GM12864 (cell line): ENCODE measurements at regions not wholly inside any gene's neighbourhood (a gene's known extent, or its start where the extent isn't known, plus 50 kb on each side); places are given as distances from the start of the nearest gene placed in this dataset.

Source experiments
- DNase-seq: peaks from one replicate; pipeline ENCODE4 v3.0.0-alpha.2; 2011; ENCODE audit warnings: low read depth
- H3K4me3 ChIP-seq: 2 replicates; pipeline ENCODE4 v1.5.1; 2011; ENCODE audit warnings: mild to moderate bottlenecking, low read depth, low read length, control low read depth
- CTCF ChIP-seq: IDR thresholded peaks from 2 replicates; pipeline ENCODE4 v1.5.1; 2011; ENCODE audit warnings: low read depth, mild to moderate bottlenecking, moderate library complexity, low read length, control low read depth, inconsistent platforms; ENCODE audit errors: missing control alignments

DNA sequence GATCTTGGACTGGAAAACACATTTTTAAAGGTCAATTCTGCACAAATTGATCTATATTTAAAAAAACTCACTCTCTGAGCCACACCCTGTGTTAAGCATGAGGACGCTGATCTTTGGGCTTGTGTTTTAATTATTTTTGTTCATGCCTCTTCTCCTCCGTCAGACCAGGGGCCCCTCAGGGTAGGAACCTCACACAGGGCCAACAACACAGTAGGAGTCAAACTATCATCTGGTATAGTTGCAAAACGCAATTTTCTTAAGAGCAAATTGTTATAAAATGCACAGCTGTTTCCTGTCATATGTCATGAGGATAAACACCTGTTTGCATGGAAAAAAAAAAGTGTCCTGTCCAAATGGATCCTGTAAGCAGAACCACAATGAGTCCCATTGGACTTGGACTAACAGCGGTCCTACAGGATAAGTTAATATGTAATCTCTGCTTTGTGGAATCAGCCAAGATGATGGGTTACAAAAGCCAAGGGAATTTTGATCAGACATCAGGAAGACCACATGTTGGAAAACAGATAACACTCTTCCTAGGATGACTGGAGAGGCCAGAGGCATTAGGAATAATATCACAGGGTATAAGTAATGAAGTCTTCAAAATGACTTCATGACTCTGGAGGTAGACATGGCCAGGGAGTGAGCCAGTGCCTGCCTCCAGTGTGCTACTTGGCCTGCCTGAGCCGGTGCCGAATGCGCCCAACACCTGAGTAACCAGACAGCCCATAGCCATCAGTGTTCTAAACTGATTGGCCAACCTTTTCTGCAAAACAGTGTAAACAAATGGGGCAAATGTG is 184.9 kb upstream of the ADCY1 start:
- TF ChIP-seq CTCF = no peak

GRCh38 chr7:45390180-45390579 is 184.0 kb upstream of the ADCY1 start:
- DNase-seq = no peak

More for the DNA sequence above, 184.9 kb upstream of the ADCY1 start:
- no peak for DNase-seq
- H3K4me3 ChIP-seq = no peak overlapping the region

DNA sequence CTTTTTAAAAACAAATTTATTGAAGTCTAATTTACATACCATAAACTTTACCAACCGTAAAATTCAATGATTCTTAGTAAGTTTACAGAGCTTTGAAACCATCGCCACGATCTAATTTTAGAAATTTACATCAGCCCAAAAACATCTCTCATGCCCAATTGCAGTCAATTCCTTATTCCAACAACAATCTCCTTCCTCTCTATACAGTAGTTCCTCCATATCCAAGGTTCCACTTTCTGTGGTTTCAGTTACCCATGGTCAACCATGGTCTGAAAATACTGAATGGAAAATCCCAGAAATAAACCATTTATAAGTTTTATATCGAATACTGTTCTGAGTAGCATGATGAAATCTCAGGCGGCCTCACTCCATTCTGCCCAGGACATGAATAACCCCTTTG is 183.4 kb upstream of the ADCY1 start:
- no peak overlapping the region for H3K4me3 ChIP-seq
- no peak for DNase-seq
- no peak for TF ChIP-seq CTCF

More at GRCh38 chr7:45390180-45390579, 184.0 kb upstream of the ADCY1 start:
- no peak overlapping the region for H3K4me3 ChIP-seq
- no peak for TF ChIP-seq CTCF

- DNase-seq = no peak
- no peak for TF ChIP-seq CTCF
- no peak overlapping the region for H3K4me3 ChIP-seq
These were observed 182.3 kb upstream of the ADCY1 start for GRCh38 chr7:45391618-45392451.

GRCh38 chr7:45394117-45394708 is 180.0 kb upstream of the ADCY1 start:
- no peak overlapping the region for H3K4me3 ChIP-seq
- DNase-seq = no peak
- TF ChIP-seq CTCF = no peak

DNA sequence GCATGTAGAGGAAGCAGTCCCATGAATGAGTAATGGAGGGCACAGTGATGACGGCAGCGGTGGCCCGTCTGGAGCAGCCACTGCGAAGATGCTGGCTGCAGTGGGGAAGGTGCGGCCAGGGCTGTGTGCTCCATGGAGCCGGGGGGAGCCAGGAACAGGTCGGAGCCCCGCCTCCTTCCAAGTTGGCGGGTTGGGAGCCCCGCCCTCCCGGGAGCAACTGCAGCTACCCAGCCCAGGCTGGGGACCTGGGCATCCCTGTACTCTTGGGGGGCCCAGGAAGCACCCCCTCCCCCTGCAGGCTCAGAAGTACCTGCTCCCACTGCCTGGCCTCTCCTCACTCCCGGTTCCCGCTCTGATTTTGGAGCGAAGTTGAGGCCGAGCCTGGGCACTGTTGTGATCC is 175.1 kb upstream of the ADCY1 start:
- TF ChIP-seq CTCF = no peak
- DNase-seq = no peak
- H3K4me3 ChIP-seq = no peak overlapping the region
